Tongue (tissue), 1 donor: ENCODE measurements at regions not wholly inside any gene's neighbourhood (a gene's known extent, or its start where the extent isn't known, plus 50 kb on each side); places are given as distances from the start of the nearest gene placed in this dataset.

Experiments used
- DNase-seq: peaks from one replicate; pipeline ENCODE4 v3.0.0-alpha.2; 2015

DNA sequence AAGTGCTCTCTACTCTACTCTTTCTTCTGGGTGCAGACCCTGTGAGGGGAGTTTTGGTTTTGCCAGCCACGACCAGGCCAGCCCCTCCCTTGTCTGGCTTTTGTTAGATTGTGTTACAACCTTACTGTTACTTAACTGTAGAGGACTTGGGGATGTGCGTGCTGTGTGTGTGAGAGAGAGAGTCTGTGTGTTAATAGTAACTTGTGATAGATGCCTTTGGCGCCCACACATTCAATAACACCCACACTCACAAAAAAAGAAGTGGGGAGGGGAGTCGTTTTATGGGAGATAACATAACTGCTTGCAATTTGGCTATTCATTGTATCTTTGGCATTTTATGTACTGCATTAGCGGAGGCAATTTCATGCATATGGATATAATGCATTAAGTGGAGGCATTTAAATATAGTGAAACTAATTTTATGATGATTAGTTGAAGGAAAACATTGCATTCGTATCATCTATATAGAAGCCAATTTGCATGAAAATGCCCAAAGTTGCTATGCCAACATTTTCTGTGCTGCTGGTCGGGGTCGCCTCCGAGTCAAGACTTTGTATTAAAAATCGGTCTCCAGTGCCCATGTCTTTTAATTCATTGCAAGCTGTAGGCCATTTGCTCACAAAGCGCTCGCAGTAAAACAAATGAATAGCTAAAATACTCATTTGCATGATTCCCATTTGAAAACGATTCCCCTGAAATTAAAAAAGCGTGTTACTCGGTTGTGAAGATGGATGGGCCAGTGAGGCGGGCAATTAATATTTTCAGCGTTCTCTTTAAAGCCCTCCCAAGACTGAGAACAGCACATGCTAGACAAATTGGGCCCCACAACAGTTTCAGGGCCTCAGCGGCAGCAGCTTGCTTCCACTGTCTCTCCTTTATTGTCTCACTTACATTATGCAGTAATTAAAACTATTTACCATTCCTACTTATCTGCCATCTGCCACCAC, 158.5 kb upstream of the SMAD3 start:
- DNase-seq, result no peak

DNA sequence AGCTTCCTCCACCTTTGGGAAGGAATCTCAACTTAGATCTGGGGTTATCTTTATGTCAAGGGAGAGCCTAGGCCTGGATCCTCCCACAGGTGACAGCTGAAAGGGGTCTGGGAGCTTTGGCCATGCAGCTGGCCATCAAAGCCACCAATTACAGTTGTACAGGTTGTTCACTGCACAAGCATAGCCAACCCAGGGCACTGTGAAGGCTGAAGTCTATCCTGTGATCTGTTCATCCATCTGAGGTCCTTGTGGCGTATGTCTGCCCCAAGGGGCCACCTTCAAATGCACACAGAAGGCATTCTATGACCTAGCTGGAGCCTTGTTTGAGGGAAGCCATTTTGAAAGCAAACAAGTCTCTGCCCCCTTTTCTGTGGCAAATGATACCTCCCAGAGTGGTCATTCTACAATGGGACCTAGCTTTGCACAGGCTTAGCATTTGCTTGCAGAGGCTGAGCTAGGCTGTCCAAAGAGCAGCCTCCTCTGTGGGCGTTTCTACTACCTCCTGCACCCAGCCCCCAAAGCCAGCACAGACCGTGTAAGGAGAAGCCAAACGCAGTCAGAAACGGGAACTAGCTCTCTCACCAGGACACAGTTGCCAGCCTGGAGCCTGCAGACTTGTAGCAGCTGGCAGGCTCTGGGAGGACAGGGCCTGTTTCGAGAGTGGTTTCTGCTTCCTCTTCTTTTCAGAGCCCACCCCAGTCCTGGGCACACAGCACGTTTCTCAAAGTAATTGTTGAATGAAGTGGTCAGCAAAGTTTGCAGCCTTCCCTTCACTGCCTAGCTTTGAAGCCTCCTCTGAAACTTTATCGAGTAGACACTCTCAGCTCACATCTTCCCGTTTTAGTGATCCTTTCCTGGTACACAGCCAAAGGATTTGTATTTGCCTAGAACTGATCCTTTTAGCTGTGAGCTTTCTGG, 157.3 kb upstream of the SMAD3 start:
- DNase-seq, result peak; percentile 90

DNA sequence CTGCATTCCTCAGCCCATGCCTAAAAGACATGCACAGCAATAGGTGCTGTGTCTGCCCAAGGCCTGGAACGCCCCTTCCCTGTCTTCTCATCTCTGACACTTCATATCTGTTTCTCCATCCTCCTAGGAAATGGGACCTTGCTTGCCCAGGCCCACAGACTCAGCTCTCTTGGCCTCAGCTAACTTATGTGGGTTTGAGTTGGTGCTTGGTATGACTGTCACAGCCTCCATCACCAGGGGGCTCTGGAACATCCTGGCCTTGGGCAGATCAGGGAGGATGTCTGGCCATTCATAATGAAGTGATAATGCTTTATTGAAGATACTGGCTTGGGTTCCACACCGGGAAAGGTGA, 156.7 kb upstream of the SMAD3 start:
- DNase-seq, result no peak

DNA sequence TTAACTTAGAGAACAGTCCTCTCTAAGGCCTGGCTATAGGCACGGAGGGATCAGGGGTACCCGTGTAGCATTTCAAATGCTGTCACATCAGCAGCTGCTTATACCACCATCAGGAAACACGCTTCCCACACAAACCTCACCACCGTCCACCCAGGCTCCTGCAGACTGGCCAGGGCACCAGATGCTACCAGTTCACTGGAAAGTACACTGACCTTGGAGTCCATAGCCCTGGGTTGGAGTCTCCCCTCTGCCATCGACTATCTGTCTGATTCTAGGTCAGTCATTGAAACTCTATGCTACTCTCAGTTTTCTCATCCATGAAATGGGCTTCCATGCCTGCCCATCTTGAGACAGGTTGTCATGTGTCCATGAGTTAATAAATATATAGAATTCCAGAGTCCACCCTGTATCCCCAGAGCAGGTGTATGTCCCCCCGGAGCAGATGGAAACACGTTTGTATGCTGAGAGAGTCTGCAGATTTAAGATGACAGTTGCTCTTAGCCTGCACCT, 156.0 kb upstream of the SMAD3 start:
- no peak for DNase-seq

DNA sequence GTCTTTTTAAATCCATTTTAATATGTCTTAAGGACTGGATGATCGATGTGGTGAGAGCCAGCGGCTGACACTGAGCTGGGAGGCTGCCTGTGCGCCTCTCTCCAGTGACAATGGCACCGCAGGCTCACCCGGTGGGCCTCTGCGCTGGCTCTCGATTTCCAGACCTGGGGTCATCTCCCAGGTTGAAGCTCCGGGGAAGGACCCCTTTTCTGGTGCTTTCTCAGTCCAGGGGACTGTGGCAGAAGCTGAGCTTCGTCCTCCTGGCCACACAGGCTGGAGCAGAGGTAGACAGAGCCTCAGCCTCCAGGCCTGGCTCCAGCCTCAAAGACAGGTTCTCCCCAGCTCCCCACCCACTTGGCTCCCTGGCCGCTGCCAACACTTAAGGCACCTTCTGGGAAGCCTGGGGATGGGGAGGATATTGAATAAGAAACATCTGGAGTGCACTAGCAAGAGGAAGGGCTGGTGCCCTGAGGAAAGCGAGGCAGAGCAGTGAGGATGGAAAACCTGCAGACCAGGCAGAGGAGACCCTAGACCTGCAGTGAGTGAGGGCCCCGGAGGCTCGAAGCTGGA, 154.2 kb upstream of the SMAD3 start:
- no peak for DNase-seq

DNA sequence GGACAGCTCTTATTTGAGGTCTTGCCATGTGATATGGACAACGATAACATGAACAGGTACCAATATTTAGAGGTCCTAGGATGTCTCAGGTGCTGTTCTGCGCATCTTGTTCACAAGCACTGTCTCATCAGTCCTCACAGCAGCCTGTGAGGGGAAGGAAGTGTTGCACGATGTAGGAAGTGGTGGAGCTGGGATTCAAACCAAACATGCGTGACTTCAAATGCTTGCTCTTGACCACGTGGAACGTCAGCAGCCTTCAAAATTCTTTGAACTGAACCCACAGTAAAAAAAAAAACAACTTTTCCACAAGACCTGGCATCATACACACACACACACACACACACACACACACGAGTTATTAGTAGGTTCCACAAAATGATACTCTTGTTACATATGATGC, 153.4 kb upstream of the SMAD3 start:
- no peak for DNase-seq

DNA sequence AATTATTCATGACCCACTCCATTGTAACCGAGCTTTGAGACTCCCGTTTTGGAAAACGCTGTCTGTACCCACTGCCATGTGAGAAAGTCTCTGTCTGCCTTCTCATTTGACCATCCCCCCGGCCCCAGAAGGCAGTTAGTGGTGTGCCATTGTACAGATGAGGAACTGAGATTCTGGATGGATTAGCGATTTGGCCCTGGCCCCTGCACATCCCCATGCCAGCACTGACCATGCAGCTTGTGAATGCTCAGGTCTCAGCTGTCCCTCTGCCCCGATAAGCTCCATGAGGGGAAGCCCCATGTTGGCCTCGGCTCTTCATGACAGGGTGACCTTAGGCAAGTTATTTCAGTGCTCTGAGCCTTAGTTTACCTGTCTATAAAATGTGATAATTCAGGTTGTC, 153.0 kb upstream of the SMAD3 start:
- no peak for DNase-seq

DNA sequence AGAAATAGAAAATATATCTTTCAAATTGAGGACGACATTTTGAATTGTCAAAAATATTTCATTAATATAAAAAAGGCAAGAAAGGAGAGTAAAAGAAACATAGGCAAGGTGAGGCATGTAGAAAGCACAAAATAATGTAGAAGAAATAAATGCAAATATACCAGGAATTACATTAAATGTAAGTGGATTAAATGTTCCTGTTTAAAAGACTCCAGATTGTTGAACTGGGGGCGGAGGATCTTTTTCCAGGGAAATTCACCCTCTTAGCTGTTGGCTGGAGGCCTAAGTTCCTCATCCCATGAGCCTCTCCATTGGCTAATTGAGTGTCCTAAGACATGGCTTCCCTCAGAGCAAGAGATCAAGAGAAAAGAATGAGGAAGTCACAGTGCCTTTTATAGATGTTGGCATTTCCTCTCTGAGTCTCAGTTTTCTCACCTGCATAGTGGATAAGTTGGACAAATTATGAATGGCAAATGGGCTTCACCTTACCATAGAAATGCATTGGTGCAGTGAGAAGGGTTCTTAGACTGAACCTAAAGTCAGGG, 147.4 kb upstream of the SMAD3 start:
- no peak for DNase-seq

DNA sequence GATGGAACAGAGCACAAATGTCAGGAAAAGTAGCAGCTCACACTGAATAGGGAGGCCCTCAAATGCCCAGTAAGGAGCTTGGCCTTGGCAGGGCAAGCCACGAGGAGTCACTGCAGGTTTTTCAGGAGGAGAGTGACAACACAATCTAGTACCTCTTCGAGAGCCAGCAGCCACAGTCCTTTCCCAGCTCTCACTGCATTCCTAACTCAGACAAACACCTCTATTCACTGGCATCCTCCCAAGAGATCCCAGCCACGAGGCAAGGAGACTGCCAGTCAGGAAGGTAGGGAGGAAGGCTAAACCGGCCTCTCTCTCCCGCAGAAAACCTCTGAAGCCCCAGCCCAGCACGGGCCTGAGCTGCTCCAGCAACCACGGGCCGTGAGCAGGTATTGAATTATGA, 146.0 kb upstream of the SMAD3 start:
- no peak for DNase-seq

DNA sequence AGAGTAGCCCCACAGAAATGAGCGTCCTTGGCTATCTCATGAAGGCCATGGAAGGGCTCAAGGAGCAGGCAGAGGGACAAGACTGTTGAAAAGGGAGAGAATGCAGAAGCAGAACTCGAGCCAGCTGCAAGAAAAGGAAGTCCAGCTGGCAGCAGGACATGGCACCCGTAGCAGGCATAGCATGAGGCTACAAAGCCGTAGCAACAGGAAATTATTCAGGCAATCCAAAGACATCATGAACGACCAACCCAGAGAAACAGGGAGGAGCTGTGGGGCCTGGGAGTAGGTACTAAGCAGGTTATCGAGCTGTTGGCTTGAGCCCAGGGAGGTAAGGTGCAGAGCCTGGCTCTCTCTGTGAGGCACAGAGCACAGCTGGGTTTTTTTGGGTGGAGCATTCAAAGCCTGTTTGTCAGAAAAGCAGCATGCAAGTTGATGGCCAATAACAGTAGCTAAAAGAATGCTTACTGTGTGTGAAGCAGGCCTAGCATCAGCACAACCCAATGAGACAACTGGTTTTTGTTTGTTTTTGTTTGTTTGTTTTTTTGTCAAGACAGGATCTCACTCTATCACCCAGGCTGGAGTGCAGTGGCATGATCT, 144.0 kb upstream of the SMAD3 start:
- DNase-seq, result peak; percentile 56

DNA sequence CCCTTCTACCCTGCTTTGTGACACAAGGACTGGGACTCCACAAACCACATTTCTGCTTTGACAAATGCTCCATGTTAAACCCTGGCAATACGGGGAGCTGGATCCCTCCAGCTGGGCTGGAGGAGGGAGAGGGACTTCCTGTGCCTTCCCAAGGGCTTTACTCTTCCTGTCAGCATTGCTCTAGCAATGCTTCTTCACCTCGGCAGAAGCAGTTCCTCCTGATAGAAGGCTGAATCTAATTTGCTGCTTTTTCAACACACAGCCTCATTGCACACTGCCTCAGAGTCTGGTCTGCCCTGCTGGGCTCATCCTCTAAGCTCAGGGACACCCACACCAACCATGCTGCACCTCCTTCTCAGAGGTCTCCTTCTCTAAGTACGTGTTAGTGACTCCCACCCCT, 142.8 kb upstream of the SMAD3 start:
- DNase-seq, result no peak

DNA sequence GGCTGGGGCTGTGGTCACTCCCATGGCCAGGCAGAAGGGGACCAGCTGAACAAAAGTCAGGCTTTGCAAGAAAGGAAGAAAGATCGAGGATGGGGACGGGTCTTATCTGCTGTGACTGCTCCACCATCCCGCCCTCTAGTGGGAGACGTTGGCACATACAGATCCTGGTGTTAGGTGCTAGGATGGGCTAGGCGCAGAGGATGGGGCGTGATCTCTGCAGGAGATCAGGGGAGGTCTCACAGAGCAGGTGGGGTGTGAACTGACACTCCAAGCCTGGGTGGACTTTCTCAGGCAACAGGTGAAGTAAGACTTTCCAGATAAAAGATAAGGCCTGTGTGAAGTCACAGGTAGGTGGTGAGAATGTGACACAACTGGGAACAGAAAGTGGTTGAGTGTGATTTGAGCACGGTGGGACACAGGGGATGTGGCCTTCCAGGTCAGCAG, 141.9 kb upstream of the SMAD3 start:
- DNase-seq, result peak; percentile 48

DNA sequence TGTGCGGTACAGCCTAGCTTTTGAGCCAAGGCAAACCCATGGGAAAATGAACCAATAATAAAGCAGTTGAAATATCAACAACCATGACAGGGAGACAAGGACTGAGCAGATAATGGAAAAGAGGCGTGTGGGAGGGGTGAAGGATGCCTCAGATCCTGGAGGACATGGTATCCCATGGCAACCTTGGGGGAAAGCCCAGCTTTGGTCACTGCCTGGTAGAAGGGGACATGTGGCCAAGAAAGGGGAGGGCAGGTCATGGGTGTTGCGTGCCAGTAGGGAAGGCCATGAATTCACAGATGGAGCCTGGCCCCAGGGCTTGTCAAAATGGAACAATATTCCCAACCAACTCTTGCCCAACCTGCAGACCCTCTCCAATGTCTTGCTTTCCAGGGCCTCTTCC, 140.5 kb upstream of the SMAD3 start:
- DNase-seq, result no peak

DNA sequence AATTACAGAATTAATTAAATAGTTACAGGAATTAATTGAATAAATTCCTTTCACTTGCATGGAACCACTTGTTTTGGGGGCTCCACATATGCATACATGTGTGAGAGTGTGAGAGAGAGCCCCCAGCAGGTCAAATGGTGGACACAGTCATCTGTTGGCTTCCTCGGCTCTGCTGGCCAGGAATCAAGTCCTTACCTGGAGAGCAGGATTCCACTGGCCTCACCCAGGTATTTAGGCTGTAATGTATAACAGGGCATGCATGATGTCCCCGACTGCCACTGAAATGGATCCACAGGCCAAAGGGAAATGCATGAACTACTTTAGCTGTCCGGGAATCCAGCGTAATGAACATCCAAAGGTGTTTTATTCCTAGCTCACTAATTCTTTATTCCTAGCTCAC, 139.7 kb upstream of the SMAD3 start:
- DNase-seq, result no peak

DNA sequence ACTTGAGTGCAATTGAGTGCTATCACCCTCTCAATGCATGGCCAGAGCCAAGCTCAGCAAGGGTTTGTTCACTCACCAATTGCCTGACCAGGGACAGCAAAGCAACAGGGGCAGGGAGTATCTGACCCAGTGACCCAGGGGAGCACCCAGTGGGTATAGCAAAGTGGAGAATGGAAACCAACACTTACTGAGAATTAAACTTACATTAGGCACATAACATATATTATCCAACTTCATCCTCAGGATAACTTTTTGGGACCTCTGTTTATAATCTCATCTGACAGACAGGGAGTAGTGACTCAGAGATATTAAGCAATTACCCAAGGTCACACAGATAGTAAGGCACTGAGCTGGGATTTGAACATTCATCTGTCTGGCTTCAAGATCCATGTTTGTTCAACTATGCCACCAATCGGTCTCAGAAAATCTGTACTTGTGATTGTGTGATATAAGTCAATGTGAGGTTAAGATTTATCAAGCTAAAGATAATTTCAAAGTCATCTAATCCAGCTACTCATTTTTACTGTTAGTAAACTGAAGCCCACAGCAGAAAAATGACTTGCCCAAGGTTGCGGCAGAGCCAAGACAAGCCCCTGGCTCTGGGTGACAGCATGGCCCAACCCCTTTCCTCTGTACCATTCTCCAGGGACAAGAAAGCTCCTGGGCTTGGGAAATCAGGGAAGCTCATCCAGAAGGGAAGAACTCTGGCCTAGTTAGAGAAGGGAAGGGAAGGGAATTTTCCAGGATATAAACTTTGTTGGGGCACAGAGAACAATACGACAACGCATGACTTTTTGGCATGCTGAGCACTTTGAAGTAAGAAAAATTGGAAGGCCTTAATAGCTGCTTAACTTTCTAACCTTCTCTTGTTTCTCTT, 138.0 kb upstream of the SMAD3 start:
- no peak for DNase-seq

DNA sequence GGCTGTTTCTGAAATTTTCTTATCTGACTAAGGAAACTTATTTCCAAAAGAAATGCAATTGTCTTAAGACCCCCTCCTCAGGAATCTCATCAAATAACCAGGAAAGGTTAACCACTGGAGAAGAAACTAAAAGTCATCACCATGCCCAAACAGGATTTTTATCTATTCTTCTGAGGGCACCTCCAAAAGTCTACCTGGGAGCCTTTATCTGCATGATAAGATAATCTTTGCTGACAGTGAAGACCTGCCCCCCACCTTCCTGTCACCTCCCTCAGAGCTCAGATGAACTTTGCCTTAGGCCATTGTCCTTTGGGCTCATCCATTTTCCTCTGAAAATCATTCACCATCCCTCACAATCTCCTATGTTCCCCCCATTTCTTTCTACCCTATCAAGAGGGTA, 137.3 kb upstream of the SMAD3 start:
- no peak for DNase-seq

DNA sequence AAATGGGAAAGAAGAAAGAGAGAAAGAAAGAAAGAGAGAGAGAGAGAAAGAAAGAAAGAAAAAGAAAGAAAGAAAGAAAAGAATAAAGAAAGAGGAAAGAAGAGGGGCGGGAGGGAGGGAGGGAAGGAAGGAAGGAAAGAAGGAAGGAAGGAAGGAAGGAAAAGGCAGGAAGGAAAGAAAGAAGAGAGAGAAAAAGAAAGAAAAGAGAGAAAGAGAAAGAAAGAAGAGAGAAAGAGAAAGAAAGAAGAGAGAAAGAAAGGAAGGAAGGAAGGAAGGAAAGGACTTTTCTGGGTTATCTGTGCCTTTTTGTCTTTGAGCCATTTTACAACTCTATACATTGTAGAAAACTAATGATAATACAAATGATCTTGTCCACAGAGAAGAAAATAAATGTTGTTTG, 136.6 kb upstream of the SMAD3 start:
- no peak for DNase-seq

DNA sequence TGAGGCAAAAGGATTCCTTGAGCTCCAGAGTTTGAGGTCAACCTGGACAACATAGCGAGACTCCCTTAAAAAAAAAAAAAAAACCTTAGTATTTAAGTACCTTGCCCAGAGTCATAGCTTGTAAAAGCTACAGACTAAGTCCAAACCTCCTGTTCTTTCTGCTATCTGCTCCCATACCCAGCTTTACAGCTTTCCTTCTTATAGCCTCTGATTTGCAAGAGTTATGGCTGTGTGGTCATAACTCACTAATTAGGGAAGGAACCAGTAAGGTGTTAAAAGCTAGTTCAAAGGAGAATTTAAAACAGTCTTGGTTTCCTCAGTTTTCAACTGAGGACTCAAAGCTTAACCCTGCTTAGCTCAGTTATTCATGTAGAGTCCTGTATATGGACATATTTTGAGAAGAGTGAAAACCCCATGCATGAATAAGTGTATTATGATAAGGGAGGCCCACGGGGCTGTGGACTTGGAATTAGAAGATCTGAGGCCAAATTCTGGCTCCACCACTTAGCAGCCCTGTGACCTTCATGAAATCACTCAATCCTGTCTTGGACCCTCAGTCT, 135.5 kb upstream of the SMAD3 start:
- no peak for DNase-seq

DNA sequence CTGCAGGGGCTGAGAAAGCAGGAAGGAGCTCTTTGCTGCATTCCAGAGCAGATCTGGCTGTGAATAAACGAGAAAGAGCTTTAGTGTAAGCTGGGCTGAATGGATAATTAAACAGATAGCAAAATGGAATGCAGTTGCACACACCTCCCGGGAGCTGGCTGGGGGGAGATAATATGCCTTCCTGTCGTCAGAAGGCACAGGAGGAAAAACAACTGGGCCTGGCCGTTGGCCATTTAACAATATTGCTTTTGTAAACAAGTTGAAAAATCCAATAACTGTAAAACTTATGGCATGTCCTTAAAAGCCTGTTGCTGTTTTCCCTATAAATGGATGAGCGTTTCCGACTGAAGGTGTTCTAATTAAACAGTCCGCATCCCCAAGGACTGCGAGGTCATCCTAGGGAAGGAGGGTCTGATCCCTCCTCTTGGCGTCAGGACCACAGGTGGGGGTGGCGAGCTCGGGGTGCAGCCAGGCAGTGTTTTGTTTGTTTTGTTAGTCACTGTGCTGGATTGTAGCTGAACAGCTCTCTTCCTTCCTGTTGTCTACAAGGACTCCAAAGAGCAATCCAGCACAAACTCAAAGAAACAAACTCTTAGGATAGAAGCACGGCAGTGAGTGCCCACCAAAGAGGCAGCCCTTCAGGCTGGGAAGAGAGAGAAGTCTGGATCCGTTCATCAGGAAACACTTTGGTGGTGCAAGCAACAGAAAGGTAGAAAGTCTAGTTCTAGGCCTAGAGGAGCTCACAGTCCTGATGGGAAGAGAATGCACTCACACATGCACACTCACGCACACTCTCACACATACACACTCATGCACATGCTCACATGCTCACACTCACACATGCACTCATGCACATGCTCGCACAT, 133.4 kb upstream of the SMAD3 start:
- peak; percentile 35 for DNase-seq

DNA sequence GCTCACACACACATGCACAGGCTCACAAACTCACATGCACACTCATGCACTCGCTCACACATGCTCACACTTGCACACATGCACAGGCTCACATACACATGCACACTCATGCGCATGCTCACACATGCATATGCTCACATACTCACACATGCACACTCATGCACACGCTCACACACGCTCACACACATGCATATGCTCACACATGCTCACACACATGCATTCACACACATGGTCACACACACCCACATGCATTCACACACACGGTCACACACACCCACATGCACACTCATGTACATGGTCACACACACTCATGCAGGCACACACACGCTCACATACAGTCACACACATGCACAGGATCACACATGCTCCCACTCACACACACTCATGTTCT, 132.8 kb upstream of the SMAD3 start:
- no peak for DNase-seq
